Kidney (tissue), 13 donors: ENCODE measurements at regions not wholly inside any gene's neighbourhood (a gene's known extent, or its start where the extent isn't known, plus 50 kb on each side); places are given as distances from the start of the nearest gene placed in this dataset.

Source experiments
- DNase-seq, 5 donors: peaks; one replicate each; pipeline ENCODE4 v3.0.0-alpha.2; 2013 to 2020
- FAIRE-seq: peaks from 2 replicates; lab custom pipeline; 2012; peaks lifted over from hg19 to GRCh38; lab: Jason Lieb, UNC
- H3K27ac ChIP-seq, 2 donors: one replicate each; pipeline ENCODE4 v1.7.0; 2013; ENCODE audit warnings: low read depth in 2 of 2, low read length in 2 of 2, inconsistent platforms in 1 of 2
- H3K27me3 ChIP-seq: one replicate; pipeline ENCODE4 v1.7.1; 2013; ENCODE audit warnings: low read length, inconsistent platforms; ENCODE audit not compliant: control insufficient read depth, insufficient read depth
- H3K36me3 ChIP-seq, 3 donors: one replicate each; pipeline versions ENCODE4 v1.7.0 to v1.7.1; 2013; ENCODE audit warnings: low read length in 3 of 3, control low read depth in 1 of 3, inconsistent platforms in 1 of 3; ENCODE audit not compliant: insufficient read depth in 3 of 3, control insufficient read depth in 2 of 3
- H3K4me1 ChIP-seq, 3 donors: one replicate each; pipeline versions ENCODE4 v1.7.0 to v1.7.1; 2013; ENCODE audit warnings: low read length in 3 of 3, inconsistent platforms in 1 of 3, low read depth in 1 of 3; ENCODE audit not compliant: control insufficient read depth in 2 of 3, insufficient read depth in 2 of 3
- H3K4me3 ChIP-seq, 3 donors: one replicate each; pipeline versions ENCODE4 v1.7.0 to v1.8.1; 2013; ENCODE audit warnings: low read length in 3 of 3, control low read depth in 1 of 3, inconsistent platforms in 1 of 3
- H3K9ac ChIP-seq, 3 donors: one replicate each; pipeline versions ENCODE4 v1.7.0 to v1.7.1; 2013; ENCODE audit warnings: low read length in 3 of 3, control low read depth in 1 of 3, inconsistent platforms in 1 of 3
- H3K9me3 ChIP-seq, 3 donors: one replicate each; pipeline versions ENCODE4 v1.7.0 to v1.7.1; 2013; ENCODE audit warnings: low read length in 3 of 3, control low read depth in 1 of 3, inconsistent platforms in 1 of 3; ENCODE audit not compliant: control insufficient read depth in 2 of 3, insufficient read depth in 1 of 3
- CTCF ChIP-seq: IDR thresholded peaks from 3 replicates; pipeline ENCODE4 v1.5.1; 2012; ENCODE audit warnings: mild to moderate bottlenecking, moderate library complexity, borderline replicate concordance; ENCODE audit not compliant: insufficient read depth; ENCODE audit errors: extremely low read depth
- intact Hi-C: fragments of 100-400 bp; cut with DNase I; formaldehyde crosslinking; loops from one replicate; pipeline ENCODE4 v1.11.1; 2022
- donor health status: control.
- donor health status: control.
- donor health status: control.
- donor health status: control.
- donor health status: control.
- donor health status: DM: yes; HTN: yes; CAD: no.
- donor health status: Normal renal cell carcinoma (clear cell type).

GRCh38 chr10:58903071-58903470 is 273.4 kb upstream of the PHYHIPL start:
- no peaks in the 10 kb centered on the region for H3K4me1 ChIP-seq
- no peaks in the 10 kb centered on the region for H3K9me3 ChIP-seq
- DNase-seq (no peak), FAIRE-seq (no peak)
- intact Hi-C loops: no loop called here
- no peak overlapping the region for H3K27ac ChIP-seq
- H3K36me3 ChIP-seq: no peaks in the 10 kb centered on the region
- H3K9ac ChIP-seq: no peak overlapping the region
- no peak for TF ChIP-seq CTCF
- H3K4me3 ChIP-seq: no peak overlapping the region
- no peaks in the 10 kb centered on the region for H3K27me3 ChIP-seq

- Histone ChIP-seq H3K9ac (no peak overlapping the region), H3K27me3 (no peaks in the 10 kb centered on the region), H3K9me3 (no peaks in the 10 kb centered on the region), H3K4me1 (no peaks in the 10 kb centered on the region), H3K36me3 (no peaks in the 10 kb centered on the region), H3K4me3 (no peak overlapping the region), H3K27ac (no peak overlapping the region)
- FAIRE-seq (no peak), DNase-seq (no peak)
- TF ChIP-seq CTCF: no peak
- intact Hi-C loops: no loop called here
Measured at GRCh38 chr10:58909881-58910280, 266.6 kb upstream of the PHYHIPL start.

DNA sequence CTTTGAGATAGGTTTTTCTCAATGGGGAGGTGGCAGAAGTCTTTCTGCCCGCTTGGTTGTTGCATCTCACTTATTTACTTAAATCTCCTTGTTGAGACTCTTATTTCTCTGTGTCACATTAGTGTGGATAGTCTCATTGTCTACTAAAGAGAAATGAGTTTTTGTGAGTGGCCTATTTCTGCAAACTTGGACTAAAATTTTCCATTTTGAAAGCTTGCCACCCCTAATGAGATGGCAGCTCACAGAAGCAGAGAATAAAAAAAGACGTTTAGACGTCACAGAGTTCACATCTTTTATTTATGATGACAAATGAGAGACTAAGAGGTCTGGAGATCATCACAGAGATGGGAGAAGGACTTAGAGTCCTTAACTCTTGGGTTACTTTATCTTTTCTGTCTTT is 262.7 kb upstream of the PHYHIPL start:
- intact Hi-C loops: no loop called here
- DNase-seq: no peak
- Histone ChIP-seq H3K9me3 (no peaks in the 10 kb centered on the region), H3K4me3 (no peak overlapping the region), H3K27me3 (no peaks in the 10 kb centered on the region), H3K9ac (no peak overlapping the region), H3K4me1 (no peaks in the 10 kb centered on the region), H3K36me3 (no peaks in the 10 kb centered on the region), H3K27ac (no peak overlapping the region)
- TF ChIP-seq CTCF: no peak
- no peak for FAIRE-seq

GRCh38 chr10:58918887-58919286 is 257.6 kb upstream of the PHYHIPL start:
- DNase-seq (no peak), FAIRE-seq (no peak)
- Histone ChIP-seq H3K4me1 (no peaks in the 10 kb centered on the region), H3K27ac (no peak overlapping the region), H3K27me3 (no peaks in the 10 kb centered on the region), H3K9me3 (no peaks in the 10 kb centered on the region), H3K9ac (no peak overlapping the region), H3K36me3 (no peaks in the 10 kb centered on the region), H3K4me3 (no peak overlapping the region)
- TF ChIP-seq CTCF: no peak
- intact Hi-C loops: no loop called here
